Sigmoid colon (tissue), 4 donors: ENCODE measurements at regions not wholly inside any gene's neighbourhood (a gene's known extent, or its start where the extent isn't known, plus 50 kb on each side); places are given as distances from the start of the nearest gene placed in this dataset.

Experiments
- CTCF ChIP-seq, 4 experiments: fragments of 450-650 bp in 3 of 4; fragments of 200-600 bp in 1 of 4; IDR thresholded peaks; one replicate each; pipeline ENCODE4 v1.5.1; 2016 to 2019; ENCODE audit warnings: antibody characterized with exemption in 4 of 4, mild to moderate bottlenecking in 3 of 4, moderate library complexity in 2 of 4
- POLR2A ChIP-seq, 2 donors: fragments of 450-650 bp; IDR thresholded peaks; one replicate each; pipeline ENCODE4 v1.6.1; 2016; ENCODE audit warnings: antibody characterized with exemption in 2 of 2, mild to moderate bottlenecking in 2 of 2, moderate library complexity in 2 of 2
- POLR2AphosphoS5 ChIP-seq, 4 donors: sonication (generic); formaldehyde crosslinking; IDR thresholded peaks; one replicate each; pipeline ENCODE4 v1.6.1; 2017; ENCODE audit warnings: antibody characterized with exemption in 4 of 4

DNA sequence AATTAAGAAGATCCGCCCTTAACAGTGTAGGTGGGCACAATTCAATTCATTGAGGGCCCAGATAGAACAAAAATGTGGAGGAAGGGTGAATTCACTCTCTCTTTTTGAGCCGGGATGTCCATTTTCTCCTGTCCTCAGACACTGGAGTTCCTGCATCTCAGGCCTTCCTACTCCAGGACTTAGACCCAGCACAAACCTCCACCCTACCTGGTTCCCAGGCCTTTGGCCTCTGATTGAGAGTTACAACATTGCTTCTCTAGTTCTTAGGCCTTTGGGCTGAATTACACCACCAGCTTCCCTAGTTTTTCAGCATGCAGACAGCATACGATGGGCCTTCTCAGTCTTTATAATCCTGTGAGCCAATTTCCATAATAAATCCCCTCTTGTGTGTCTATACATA is 87.8 kb upstream of the TMEM17 start:
- no peak for TF ChIP-seq POLR2A (IDR thresholded peaks at IDR 0.05)
- TF ChIP-seq CTCF (IDR thresholded peaks at IDR 0.05) = no peak
- TF ChIP-seq POLR2AphosphoS5 (IDR thresholded peaks at IDR 0.05) = no peak
